Breast epithelium (tissue), 3 donors: ENCODE measurements at regions not wholly inside any gene's neighbourhood (a gene's known extent, or its start where the extent isn't known, plus 50 kb on each side); places are given as distances from the start of the nearest gene placed in this dataset.

Source experiments
- CTCF ChIP-seq, 3 donors: fragments of 450-650 bp; IDR thresholded peaks; one replicate each; pipeline ENCODE4 v1.5.1; 2016 to 2017; ENCODE audit warnings: antibody characterized with exemption in 3 of 3, mild to moderate bottlenecking in 3 of 3, moderate library complexity in 3 of 3
- POLR2A ChIP-seq: fragments of 450-650 bp; IDR thresholded peaks from one replicate; pipeline ENCODE4 v1.6.1; 2016; ENCODE audit warnings: antibody characterized with exemption, mild to moderate bottlenecking, moderate library complexity
- POLR2AphosphoS5 ChIP-seq, 3 donors: sonication (generic); formaldehyde crosslinking; IDR thresholded peaks; one replicate each; pipeline ENCODE4 v1.6.1; 2017; ENCODE audit warnings: antibody characterized with exemption in 3 of 3

GRCh38 chr7:67636348-67637022, 639.9 kb downstream of the TYW1 start:
- TF ChIP-seq CTCF (IDR thresholded peaks at IDR 0.05) (no peak), POLR2A (no peak), POLR2AphosphoS5 (IDR thresholded peaks at IDR 0.05) (no peak)
